Trophoblast cell (in vitro differentiated cells and primary cell): ENCODE measurements at regions not wholly inside any gene's neighbourhood (a gene's known extent, or its start where the extent isn't known, plus 50 kb on each side); places are given as distances from the start of the nearest gene placed in this dataset.
"Not testable (repeated sequence)": the region's sequence is repeated elsewhere in the genome, so short reads cannot be mapped to it uniquely, and the experiment has no call there.

Experiments
- DNase-seq, 2 donors: peaks; one replicate each; pipeline ENCODE4 v3.0.0-alpha.2; 2016
- H2AFZ ChIP-seq: 2 replicates; pipeline ENCODE4 v1.6.1; 2013; ENCODE audit warnings: low read length, moderate library complexity, mild to moderate bottlenecking; ENCODE audit not compliant: insufficient read depth, poor library complexity
- H2AK5ac ChIP-seq: 2 replicates; pipeline ENCODE4 v1.6.1; 2013; ENCODE audit warnings: mild to moderate bottlenecking, low read length
- H2BK120ac ChIP-seq: 2 replicates; pipeline ENCODE4 v1.6.1; 2013; ENCODE audit warnings: low read length, mild to moderate bottlenecking, moderate library complexity; ENCODE audit not compliant: insufficient read depth, poor library complexity
- H2BK12ac ChIP-seq: 2 replicates; pipeline ENCODE4 v1.6.1; 2013; ENCODE audit warnings: mild to moderate bottlenecking, low read length, moderate library complexity
- H2BK5ac ChIP-seq: 2 replicates; pipeline ENCODE4 v1.6.1; 2013; ENCODE audit warnings: low read length, low read depth, moderate library complexity, mild to moderate bottlenecking; ENCODE audit not compliant: poor library complexity
- H3K14ac ChIP-seq: 2 replicates; pipeline ENCODE4 v1.6.1; 2013; ENCODE audit warnings: mild to moderate bottlenecking, low read length
- H3K18ac ChIP-seq: 2 replicates; pipeline ENCODE4 v1.6.1; 2013; ENCODE audit warnings: mild to moderate bottlenecking, low read length
- H3K23ac ChIP-seq: 2 replicates; pipeline ENCODE4 v1.6.1; 2013; ENCODE audit warnings: low read length
- H3K27ac ChIP-seq: 2 replicates; pipeline ENCODE4 v1.5.1; 2013; ENCODE audit warnings: low read depth, mild to moderate bottlenecking, inconsistent platforms, low read length, moderate library complexity
- H3K27me3 ChIP-seq: 2 replicates; pipeline ENCODE4 v1.6.1; 2013; ENCODE audit warnings: inconsistent platforms, mild to moderate bottlenecking, low read length, moderate library complexity; ENCODE audit not compliant: insufficient read depth
- H3K36me3 ChIP-seq, 2 experiments: 1 replicate in 1 of 2; 2 replicates in 1 of 2; pipeline ENCODE4 v1.6.1; 2013; ENCODE audit warnings: low read length in 2 of 2, mild to moderate bottlenecking in 2 of 2, moderate library complexity in 1 of 2; ENCODE audit not compliant: insufficient read depth in 2 of 2, control insufficient read depth in 1 of 2
- H3K4ac ChIP-seq: 2 replicates; pipeline ENCODE4 v1.6.1; 2013; ENCODE audit warnings: low read depth, mild to moderate bottlenecking, low read length, moderate library complexity
- H3K4me1 ChIP-seq, 2 experiments: 1 replicate in 1 of 2; 2 replicates in 1 of 2; pipeline ENCODE4 v1.6.1; 2013; ENCODE audit warnings: low read length in 2 of 2, mild to moderate bottlenecking in 2 of 2, moderate library complexity in 1 of 2; ENCODE audit not compliant: insufficient read depth in 2 of 2, control insufficient read depth in 1 of 2
- H3K4me2 ChIP-seq: 2 replicates; pipeline ENCODE4 v1.6.1; 2013; ENCODE audit warnings: inconsistent platforms, mild to moderate bottlenecking, low read length, moderate library complexity
- H3K4me3 ChIP-seq: 2 replicates; pipeline ENCODE4 v1.5.1; 2013; ENCODE audit warnings: mild to moderate bottlenecking, low read depth, low read length, inconsistent platforms
- H3K79me1 ChIP-seq: one replicate; pipeline ENCODE4 v1.6.1; 2013; ENCODE audit warnings: low read length
- H3K79me2 ChIP-seq: 2 replicates; pipeline ENCODE4 v1.6.1; 2013; ENCODE audit warnings: low read length, mild to moderate bottlenecking; ENCODE audit not compliant: control insufficient read depth, insufficient read depth, poor library complexity
- H3K9ac ChIP-seq: 2 replicates; pipeline ENCODE4 v1.6.1; 2013; ENCODE audit warnings: mild to moderate bottlenecking, low read length
- H3K9me3 ChIP-seq: 2 replicates; pipeline ENCODE4 v1.6.1; 2013; ENCODE audit warnings: low read depth, mild to moderate bottlenecking, control low read depth, inconsistent platforms, low read length; ENCODE audit not compliant: insufficient read depth
- H4K12ac ChIP-seq: 2 replicates; pipeline ENCODE4 v1.6.1; 2013; ENCODE audit warnings: low read depth, mild to moderate bottlenecking, low read length, moderate library complexity
- H4K8ac ChIP-seq: 2 replicates; pipeline ENCODE4 v1.6.1; 2013; ENCODE audit warnings: low read depth, mild to moderate bottlenecking, low read length, moderate library complexity
- H4K91ac ChIP-seq: one replicate; pipeline ENCODE4 v1.6.1; 2013; ENCODE audit warnings: low read depth, mild to moderate bottlenecking, low read length, moderate library complexity
- WGBS: extraction: QIAGEN DNeasy Blood & Tissue Kit; methylation state at CpG from one replicate; pipeline ENCODE4 v1.1.7; 2013; ENCODE audit warnings: missing lambda C conversion rate; ENCODE audit not compliant: insufficient read length, insufficient coverage; ENCODE audit errors: extremely low coverage; 5-methylcytosine and 5-hydroxymethylcytosine counted together

DNA sequence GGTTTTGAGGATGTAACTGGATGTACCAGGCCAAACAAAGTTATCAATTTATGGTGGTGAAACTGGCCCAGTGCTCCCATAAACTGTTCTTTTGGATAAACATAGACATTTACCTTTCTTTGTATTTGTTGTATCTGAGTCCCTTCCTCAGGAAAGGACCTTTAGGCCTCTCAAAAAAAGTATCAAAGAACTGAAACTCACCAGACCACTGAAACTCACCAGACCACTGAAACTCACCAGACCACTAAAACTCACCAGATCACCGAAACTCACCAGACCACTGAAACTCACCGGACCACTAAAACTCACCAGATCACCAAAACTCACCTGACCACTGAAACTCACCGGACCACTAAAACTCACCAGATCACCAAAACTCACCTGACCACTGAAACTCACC, 597.6 kb upstream of the GOT2 start:
- H3K4me1 ChIP-seq, H3K9ac ChIP-seq, H4K91ac ChIP-seq, H2AK5ac ChIP-seq, H3K27ac ChIP-seq, H3K4ac ChIP-seq, DNase-seq, H4K8ac ChIP-seq, H3K27me3 ChIP-seq, H2AFZ ChIP-seq, H3K18ac ChIP-seq, H2BK120ac ChIP-seq, H3K23ac ChIP-seq, H4K12ac ChIP-seq, H3K79me2 ChIP-seq, H2BK5ac ChIP-seq, H3K79me1 ChIP-seq, H2BK12ac ChIP-seq, H3K14ac ChIP-seq, H3K4me3 ChIP-seq, H3K36me3 ChIP-seq, H3K4me2 ChIP-seq, H3K9me3 ChIP-seq: not testable (repeated sequence)
- no CpG with 5 or more reads among the region's 3 CpGs for WGBS

DNA sequence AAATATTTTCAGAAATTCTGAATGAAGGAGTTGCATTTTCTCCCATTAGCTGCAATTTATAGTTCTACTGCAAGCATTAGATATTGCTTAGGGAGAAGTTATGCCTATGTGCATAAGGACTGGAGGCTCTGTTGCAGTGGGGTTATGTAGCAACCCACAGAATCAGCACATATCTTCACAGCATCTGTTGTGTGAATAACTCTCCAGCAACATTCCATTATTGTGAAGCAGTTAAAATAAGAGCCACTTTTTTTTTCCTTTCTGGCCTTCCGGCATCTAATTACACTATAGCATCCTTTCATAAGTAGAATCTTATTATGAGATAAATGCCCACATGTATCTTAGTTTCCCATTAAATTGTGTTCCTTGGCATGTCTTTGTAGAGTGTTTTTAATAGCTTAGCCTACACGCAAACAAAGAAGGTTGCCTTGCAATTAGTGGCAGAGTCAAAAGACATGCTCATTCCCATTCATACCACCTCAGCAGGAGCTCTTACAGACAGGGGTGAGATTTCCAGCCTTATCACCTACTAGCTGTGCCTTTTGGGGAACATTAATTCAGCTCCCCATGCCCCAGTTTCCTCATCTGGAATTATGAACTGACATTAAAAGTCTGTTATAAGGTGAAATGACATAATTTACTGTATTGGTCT, 596.0 kb upstream of the GOT2 start:
- Histone ChIP-seq H3K4me1 (no peaks in the 10 kb centered on the region), H3K4ac (no peak overlapping the region), H4K91ac (no peak overlapping the region), H3K18ac (no peak overlapping the region), H3K9ac (no peak overlapping the region), H3K9me3 (peaks cover 2% of the 10 kb centered on the region), H3K27ac (no peak overlapping the region), H2AFZ (no peak overlapping the region), H3K14ac (no peak overlapping the region), H4K12ac (no peak overlapping the region), H2BK12ac (no peak overlapping the region), H2BK5ac (no peak overlapping the region), H4K8ac (no peak overlapping the region), H3K4me2 (no peak overlapping the region), H3K79me2 (no peaks in the 10 kb centered on the region), H3K4me3 (no peak overlapping the region), H3K36me3 (no peaks in the 10 kb centered on the region), H2AK5ac (no peak overlapping the region), H3K27me3 (no peaks in the 10 kb centered on the region), H2BK120ac (no peak overlapping the region), H3K79me1 (no peaks in the 10 kb centered on the region), H3K23ac (no peak overlapping the region)
- WGBS, result no CpG with 5 or more reads among the region's 2 CpGs
- no peak for DNase-seq

DNA sequence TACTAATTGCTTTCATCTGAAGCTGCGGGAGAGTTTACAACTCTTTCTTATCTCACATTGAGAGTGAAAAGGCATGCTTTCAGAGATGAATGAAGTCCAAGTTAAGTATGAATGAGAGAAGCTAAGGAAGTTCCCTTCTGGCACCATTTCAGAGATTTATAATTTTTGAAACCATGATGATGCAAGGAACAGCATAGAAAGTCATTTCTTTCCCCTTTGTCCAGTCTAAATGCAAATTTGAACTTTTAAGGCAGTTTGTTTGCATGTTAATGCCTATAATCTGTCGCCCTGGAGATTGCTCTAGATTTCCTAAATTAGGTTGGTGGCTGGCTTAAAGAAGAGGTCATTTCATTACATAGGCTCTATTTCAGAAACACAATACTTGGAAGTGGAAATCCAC, 594.8 kb upstream of the GOT2 start:
- no peak overlapping the region for H4K91ac ChIP-seq

DNA sequence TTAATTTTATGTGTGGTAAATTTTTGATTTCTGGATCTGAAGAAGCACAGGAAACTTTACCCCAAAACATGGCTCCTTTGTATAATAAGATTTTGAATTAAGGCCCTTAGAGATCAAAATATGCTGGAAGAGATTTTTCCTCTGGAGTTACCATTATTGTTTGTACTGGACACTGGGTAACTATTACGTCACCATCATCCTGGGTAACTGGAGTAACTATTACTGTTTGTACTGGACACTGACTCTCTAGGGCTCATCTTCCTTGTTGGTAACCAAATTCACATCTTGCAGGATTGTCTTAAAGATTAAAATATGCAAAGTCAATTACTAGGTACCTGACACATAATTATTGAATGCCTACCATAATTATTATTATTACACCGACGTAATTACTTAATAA, 593.8 kb upstream of the GOT2 start:
- H4K12ac ChIP-seq, result no peak overlapping the region
- no peak overlapping the region for H4K91ac ChIP-seq
- H3K79me2 ChIP-seq, result no peaks in the 10 kb centered on the region
- no peaks in the 10 kb centered on the region for H3K27me3 ChIP-seq
- no peak overlapping the region for H3K4me2 ChIP-seq
- WGBS, result no CpG with 5 or more reads among the region's 3 CpGs
- H2BK120ac ChIP-seq, result no peak overlapping the region
- no peaks in the 10 kb centered on the region for H3K36me3 ChIP-seq
- H3K23ac ChIP-seq, result no peak overlapping the region
- no peak overlapping the region for H3K4ac ChIP-seq
- no peak overlapping the region for H2BK12ac ChIP-seq
- no peak overlapping the region for H3K27ac ChIP-seq
- H2AK5ac ChIP-seq, result no peak overlapping the region
- no peak for DNase-seq
- H3K9ac ChIP-seq, result no peak overlapping the region
- no peaks in the 10 kb centered on the region for H3K9me3 ChIP-seq
- H3K4me3 ChIP-seq, result no peak overlapping the region
- H3K79me1 ChIP-seq, result no peaks in the 10 kb centered on the region
- H4K8ac ChIP-seq, result no peak overlapping the region
- H3K14ac ChIP-seq, result no peak overlapping the region
- H2AFZ ChIP-seq, result no peak overlapping the region
- H3K4me1 ChIP-seq, result no peaks in the 10 kb centered on the region
- H2BK5ac ChIP-seq, result no peak overlapping the region
- H3K18ac ChIP-seq, result no peak overlapping the region

More for the DNA sequence above, 594.8 kb upstream of the GOT2 start:
- H3K9ac ChIP-seq, result no peak overlapping the region
- H2AFZ ChIP-seq, result no peak overlapping the region
- no peaks in the 10 kb centered on the region for H3K79me1 ChIP-seq
- no peak overlapping the region for H4K8ac ChIP-seq
- no peak overlapping the region for H3K18ac ChIP-seq
- no peak overlapping the region for H3K4me2 ChIP-seq
- no peak overlapping the region for H3K27ac ChIP-seq
- no CpG with 5 or more reads among the region's 2 CpGs for WGBS
- no peak overlapping the region for H2BK12ac ChIP-seq
- no peak overlapping the region for H3K4ac ChIP-seq
- no peaks in the 10 kb centered on the region for H3K27me3 ChIP-seq
- no peak overlapping the region for H2BK120ac ChIP-seq
- no peak overlapping the region for H2AK5ac ChIP-seq
- H2BK5ac ChIP-seq, result no peak overlapping the region
- H3K9me3 ChIP-seq, result peaks cover 2% of the 10 kb centered on the region
- H4K12ac ChIP-seq, result no peak overlapping the region
- H3K36me3 ChIP-seq, result no peaks in the 10 kb centered on the region
- H3K4me1 ChIP-seq, result no peaks in the 10 kb centered on the region
- DNase-seq, result no peak
- no peak overlapping the region for H3K23ac ChIP-seq
- no peaks in the 10 kb centered on the region for H3K79me2 ChIP-seq
- H3K14ac ChIP-seq, result no peak overlapping the region
- no peak overlapping the region for H3K4me3 ChIP-seq
